DND-41 (cell line): ENCODE measurements at regions not wholly inside any gene's neighbourhood (a gene's known extent, or its start where the extent isn't known, plus 50 kb on each side); places are given as distances from the start of the nearest gene placed in this dataset.

ENCODE experiments used
- ATAC-seq: fragments of 200-7000 bp; cut with Tn5 transposase; 3 replicates; pipeline ENCODE4 v1.9.1; 2021; ENCODE audit warnings: low read depth; ENCODE audit not compliant: insufficient read depth
- DNase-seq: peaks from one replicate; pipeline ENCODE4 v3.0.0-alpha.2; 2020
- H2AFZ ChIP-seq: 2 replicates; pipeline ENCODE4 v1.6.0; 2012; ENCODE audit warnings: low read depth, low read length
- H3K27ac ChIP-seq: 2 replicates; pipeline ENCODE4 v1.5.1; 2012; ENCODE audit warnings: low read length, inconsistent platforms
- H3K27me3 ChIP-seq: fragments of 200-600 bp; sonication (generic); 2 replicates; pipeline ENCODE4 v1.6.0; 2012; ENCODE audit warnings: low read length, mild to moderate bottlenecking, inconsistent platforms; ENCODE audit not compliant: insufficient read depth, poor library complexity
- H3K36me3 ChIP-seq: 2 replicates; pipeline ENCODE4 v1.5.1; 2012; ENCODE audit warnings: low read length, inconsistent platforms; ENCODE audit not compliant: insufficient read depth
- H3K4me1 ChIP-seq: 2 replicates; pipeline ENCODE4 v1.5.1; 2012; ENCODE audit warnings: mild to moderate bottlenecking, low read length; ENCODE audit not compliant: insufficient read depth
- H3K4me2 ChIP-seq: 2 replicates; pipeline ENCODE4 v1.6.0; 2012; ENCODE audit warnings: mild to moderate bottlenecking, moderate library complexity, low read length, inconsistent platforms; ENCODE audit not compliant: insufficient read depth
- H3K4me3 ChIP-seq, 2 experiments: fragments of 200-600 bp in 1 of 2; shearing (Covaris generic) in 1 of 2; 2 replicates each; pipeline ENCODE4 v1.5.1; 2012 to 2016; ENCODE audit warnings: inconsistent platforms in 2 of 2, low read length in 2 of 2, mild to moderate bottlenecking in 2 of 2, low read depth in 1 of 2, moderate library complexity in 1 of 2
- H3K79me2 ChIP-seq: 2 replicates; pipeline ENCODE4 v1.6.0; 2012; ENCODE audit warnings: low read length, inconsistent platforms; ENCODE audit not compliant: insufficient read depth
- H3K9ac ChIP-seq: 2 replicates; pipeline ENCODE4 v1.6.0; 2012; ENCODE audit warnings: low read depth, mild to moderate bottlenecking, inconsistent platforms, low read length, moderate library complexity
- H3K9me3 ChIP-seq: 2 replicates; pipeline ENCODE4 v1.5.1; 2012; ENCODE audit warnings: low read length, moderate library complexity, mild to moderate bottlenecking, inconsistent platforms; ENCODE audit not compliant: insufficient read depth, severe bottlenecking
- H4K20me1 ChIP-seq: 2 replicates; pipeline ENCODE4 v1.6.0; 2012; ENCODE audit warnings: low read length; ENCODE audit not compliant: insufficient read depth
- CTCF ChIP-seq: IDR thresholded peaks from 2 replicates; pipeline ENCODE4 v1.5.1; 2012; ENCODE audit warnings: borderline replicate concordance, low read length, moderate library complexity, mild to moderate bottlenecking; ENCODE audit not compliant: poor library complexity, severe bottlenecking; ENCODE audit errors: extremely low read depth
- EZH2 ChIP-seq: IDR thresholded peaks from 3 replicates; pipeline ENCODE4 v1.6.1; 2012; ENCODE audit warnings: borderline replicate concordance, low read depth, mild to moderate bottlenecking, moderate library complexity, low read length, inconsistent platforms; ENCODE audit not compliant: severe bottlenecking

- Histone ChIP-seq H3K27me3 (no peaks in the 10 kb centered on the region), H3K36me3 (no peaks in the 10 kb centered on the region), H3K79me2 (no peaks in the 10 kb centered on the region), H3K4me2 (no peak overlapping the region), H4K20me1 (no peaks in the 10 kb centered on the region), H3K4me1 (no peaks in the 10 kb centered on the region), H3K9ac (no peak overlapping the region), H2AFZ (no peak overlapping the region), H3K27ac (no peak overlapping the region), H3K4me3 (no peak overlapping the region), H3K9me3 (no peaks in the 10 kb centered on the region)
- ATAC-seq: no peak
- TF ChIP-seq EZH2: no peak
- no peak for TF ChIP-seq CTCF
- DNase-seq: no peak
Measured at GRCh38 chr4:19508442-19508841, 743.3 kb upstream of the SLIT2 start.

- ATAC-seq (no peak), DNase-seq (no peak)
- H3K27ac ChIP-seq: no peak overlapping the region
- H3K4me2 ChIP-seq: no peak overlapping the region
- H3K4me1 ChIP-seq: no peaks in the 10 kb centered on the region
- TF ChIP-seq EZH2 (no peak), CTCF (no peak)
- no peaks in the 10 kb centered on the region for H3K27me3 ChIP-seq
- H3K9ac ChIP-seq: no peak overlapping the region
- H3K36me3 ChIP-seq: no peaks in the 10 kb centered on the region
- H3K9me3 ChIP-seq: no peaks in the 10 kb centered on the region
- no peak overlapping the region for H3K4me3 ChIP-seq
- no peak overlapping the region for H2AFZ ChIP-seq
- H3K79me2 ChIP-seq: no peaks in the 10 kb centered on the region
- H4K20me1 ChIP-seq: no peaks in the 10 kb centered on the region
Measured at GRCh38 chr4:19497705-19498104, 754.0 kb upstream of the SLIT2 start.

GRCh38 chr4:19496756-19497155 lies 754.9 kb upstream of the SLIT2 start:
- no peaks in the 10 kb centered on the region for H3K36me3 ChIP-seq
- no peak overlapping the region for H3K4me3 ChIP-seq
- no peak for ATAC-seq
- no peak overlapping the region for H2AFZ ChIP-seq
- no peaks in the 10 kb centered on the region for H3K27me3 ChIP-seq
- no peak for DNase-seq
- H3K4me1 ChIP-seq: no peaks in the 10 kb centered on the region
- no peaks in the 10 kb centered on the region for H4K20me1 ChIP-seq
- no peak overlapping the region for H3K9ac ChIP-seq
- no peak for TF ChIP-seq EZH2
- no peak for TF ChIP-seq CTCF
- H3K79me2 ChIP-seq: no peaks in the 10 kb centered on the region
- H3K27ac ChIP-seq: no peak overlapping the region
- no peaks in the 10 kb centered on the region for H3K9me3 ChIP-seq
- no peak overlapping the region for H3K4me2 ChIP-seq

GRCh38 chr4:19494961-19495360 lies 756.7 kb upstream of the SLIT2 start:
- H2AFZ ChIP-seq: no peak overlapping the region
- no peak overlapping the region for H3K4me3 ChIP-seq
- H3K4me1 ChIP-seq: no peaks in the 10 kb centered on the region
- ATAC-seq (no peak), DNase-seq (no peak)
- no peak overlapping the region for H3K4me2 ChIP-seq
- no peak overlapping the region for H3K27ac ChIP-seq
- H3K27me3 ChIP-seq: no peaks in the 10 kb centered on the region
- no peak overlapping the region for H3K9ac ChIP-seq
- TF ChIP-seq CTCF: no peak
- TF ChIP-seq EZH2: no peak
- H3K36me3 ChIP-seq: no peaks in the 10 kb centered on the region
- no peaks in the 10 kb centered on the region for H3K79me2 ChIP-seq
- no peaks in the 10 kb centered on the region for H3K9me3 ChIP-seq
- H4K20me1 ChIP-seq: no peaks in the 10 kb centered on the region
